OCI-LY1 (cell line): ENCODE measurements at regions not wholly inside any gene's neighbourhood (a gene's known extent, or its start where the extent isn't known, plus 50 kb on each side); places are given as distances from the start of the nearest gene placed in this dataset.

Experiments
- H2AFZ ChIP-seq: fragments of 200-600 bp; sonication (generic), shearing (Covaris generic); 2 replicates; pipeline ENCODE4 v1.6.0; 2014; ENCODE audit warnings: antibody characterized with exemption, mild to moderate bottlenecking, low read length
- H3F3A ChIP-seq: fragments of 200-600 bp; sonication (generic), shearing (Covaris generic); 2 replicates; pipeline ENCODE4 v1.6.0; 2014; ENCODE audit warnings: mild to moderate bottlenecking, antibody characterized with exemption, low read length, moderate library complexity; ENCODE audit not compliant: insufficient read depth
- H3K27ac ChIP-seq: fragments of 200-600 bp; sonication (generic); 2 replicates; pipeline ENCODE4 v1.5.1; 2014; ENCODE audit warnings: low read length, mixed run types, mild to moderate bottlenecking, low read depth; ENCODE audit not compliant: poor library complexity, severe bottlenecking
- H3K27me3 ChIP-seq: fragments of 200-600 bp; sonication (generic); 2 replicates; pipeline ENCODE4 v1.6.0; 2014; ENCODE audit warnings: antibody characterized with exemption, mild to moderate bottlenecking, low read length, moderate library complexity; ENCODE audit not compliant: insufficient read depth
- H3K36me3 ChIP-seq: fragments of 200-600 bp; sonication (generic); 2 replicates; pipeline ENCODE4 v1.6.1; 2014; ENCODE audit warnings: mild to moderate bottlenecking, antibody characterized with exemption, low read length, moderate library complexity, mixed read lengths; ENCODE audit not compliant: insufficient read depth
- H3K4me1 ChIP-seq: fragments of 200-600 bp; sonication (generic); 2 replicates; pipeline ENCODE4 v1.5.1; 2014; ENCODE audit warnings: mild to moderate bottlenecking, low read length, moderate library complexity; ENCODE audit not compliant: insufficient read depth, severe bottlenecking
- H3K4me2 ChIP-seq: fragments of 200-600 bp; sonication (generic), shearing (Covaris generic); 2 replicates; pipeline ENCODE4 v1.6.1; 2014; ENCODE audit warnings: low read length
- H3K4me3 ChIP-seq: fragments of 200-600 bp; sonication (generic); 2 replicates; pipeline ENCODE4 v1.5.1; 2014; ENCODE audit warnings: low read length, low read depth, mild to moderate bottlenecking, mixed read lengths; ENCODE audit not compliant: poor library complexity, severe bottlenecking
- H3K79me2 ChIP-seq: fragments of 200-600 bp; shearing (Covaris generic); 2 replicates; pipeline ENCODE4 v1.6.1; 2016; ENCODE audit warnings: mixed run types, low read length, mixed read lengths; ENCODE audit not compliant: insufficient read depth
- H3K9ac ChIP-seq: fragments of 200-600 bp; sonication (generic), shearing (Covaris generic); 2 replicates; pipeline ENCODE4 v1.6.1; 2014; ENCODE audit warnings: mild to moderate bottlenecking, low read length, mixed read lengths
- H3K9me2 ChIP-seq: fragments of 200-600 bp; sonication (generic), shearing (Covaris generic); 2 replicates; pipeline ENCODE4 v1.6.1; 2014; ENCODE audit warnings: low read depth, mild to moderate bottlenecking, low read length, mixed read lengths
- H3K9me3 ChIP-seq: fragments of 200-600 bp; shearing (Covaris generic); 2 replicates; pipeline ENCODE4 v1.6.1; 2014; ENCODE audit warnings: low read length, mixed read lengths
- H4K20me1 ChIP-seq: fragments of 200-600 bp; sonication (generic), shearing (Covaris generic); 2 replicates; pipeline ENCODE4 v1.6.0; 2016; ENCODE audit warnings: mild to moderate bottlenecking, low read length; ENCODE audit not compliant: insufficient read depth
- EZH2 ChIP-seq: fragments of 200-600 bp; sonication (generic), shearing (Covaris generic); IDR thresholded peaks from 2 replicates; pipeline ENCODE4 v1.8.0; 2017; ENCODE audit warnings: borderline replicate concordance, mixed run types, mild to moderate bottlenecking, antibody characterized with exemption, low read length, moderate library complexity, mixed read lengths
- TF ChIP-seq, protein P1 (sequence below): fragments of 200-600 bp; sonication (generic), shearing (Covaris generic); IDR thresholded peaks from 2 replicates; pipeline ENCODE4 v1.5.1; 2017; ENCODE audit warnings: mild to moderate bottlenecking, antibody characterized with exemption, low read length, moderate library complexity, mixed read lengths

DNA sequence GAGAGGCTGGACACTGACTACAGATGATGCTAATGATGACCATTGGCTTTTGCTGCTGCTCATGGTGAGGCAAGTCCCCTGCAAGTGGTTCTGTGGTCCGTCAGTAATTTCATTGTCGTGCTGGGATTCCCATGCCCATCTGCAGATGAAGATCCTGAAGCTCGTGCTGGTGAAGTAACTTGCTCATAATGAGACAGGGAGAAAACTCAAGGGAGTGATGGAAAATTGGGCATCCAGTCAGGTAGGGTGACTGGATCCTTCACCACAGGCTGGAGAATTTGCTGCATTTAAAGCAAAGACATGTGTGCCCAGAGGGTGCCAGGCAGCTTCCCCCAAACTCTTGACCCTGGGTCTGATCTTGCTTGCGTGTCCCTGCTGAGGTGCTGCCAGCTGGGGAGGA is 125.6 kb downstream of the TSN start:
- Histone ChIP-seq H3K4me2 (no peak overlapping the region), H4K20me1 (no peaks in the 10 kb centered on the region), H3K4me1 (no peaks in the 10 kb centered on the region), H3K9me2 (no peaks in the 10 kb centered on the region), H3K9ac (no peak overlapping the region), H2AFZ (no peak overlapping the region), H3F3A (no peaks in the 10 kb centered on the region), H3K36me3 (no peaks in the 10 kb centered on the region), H3K4me3 (no peak overlapping the region), H3K79me2 (no peaks in the 10 kb centered on the region), H3K27me3 (no peaks in the 10 kb centered on the region; the same call in 1 of the 2 replicates), H3K9me3 (no peaks in the 10 kb centered on the region), H3K27ac (no peak overlapping the region)
- no peak for TF ChIP-seq EZH2
- TF ChIP-seq, protein P1, sequence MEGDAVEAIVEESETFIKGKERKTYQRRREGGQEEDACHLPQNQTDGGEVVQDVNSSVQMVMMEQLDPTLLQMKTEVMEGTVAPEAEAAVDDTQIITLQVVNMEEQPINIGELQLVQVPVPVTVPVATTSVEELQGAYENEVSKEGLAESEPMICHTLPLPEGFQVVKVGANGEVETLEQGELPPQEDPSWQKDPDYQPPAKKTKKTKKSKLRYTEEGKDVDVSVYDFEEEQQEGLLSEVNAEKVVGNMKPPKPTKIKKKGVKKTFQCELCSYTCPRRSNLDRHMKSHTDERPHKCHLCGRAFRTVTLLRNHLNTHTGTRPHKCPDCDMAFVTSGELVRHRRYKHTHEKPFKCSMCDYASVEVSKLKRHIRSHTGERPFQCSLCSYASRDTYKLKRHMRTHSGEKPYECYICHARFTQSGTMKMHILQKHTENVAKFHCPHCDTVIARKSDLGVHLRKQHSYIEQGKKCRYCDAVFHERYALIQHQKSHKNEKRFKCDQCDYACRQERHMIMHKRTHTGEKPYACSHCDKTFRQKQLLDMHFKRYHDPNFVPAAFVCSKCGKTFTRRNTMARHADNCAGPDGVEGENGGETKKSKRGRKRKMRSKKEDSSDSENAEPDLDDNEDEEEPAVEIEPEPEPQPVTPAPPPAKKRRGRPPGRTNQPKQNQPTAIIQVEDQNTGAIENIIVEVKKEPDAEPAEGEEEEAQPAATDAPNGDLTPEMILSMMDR, result no peak

DNA sequence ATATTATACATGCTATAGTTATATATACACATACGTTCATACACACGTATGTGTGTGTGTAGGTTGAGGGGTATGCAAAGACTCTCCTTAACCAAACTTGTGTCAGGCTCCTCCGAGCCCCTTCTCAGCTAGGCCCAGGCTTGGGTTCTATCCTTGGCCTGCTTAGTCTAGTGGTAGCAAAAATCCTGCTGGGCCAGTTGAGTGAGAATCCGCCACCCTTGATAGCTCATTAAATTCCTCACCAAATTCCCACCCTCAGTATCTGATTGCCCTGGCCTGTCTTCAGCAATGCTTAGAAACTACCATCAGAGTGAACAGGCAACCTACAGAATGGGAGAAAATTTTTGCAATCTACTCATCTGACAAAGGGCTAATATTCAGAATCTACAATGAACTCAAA is 126.5 kb downstream of the TSN start:
- no peak overlapping the region for H3K9ac ChIP-seq
- no peak overlapping the region for H3K27ac ChIP-seq
- H3K27me3 ChIP-seq, result no peaks in the 10 kb centered on the region; the same call in 1 of the 2 replicates
- H3K9me3 ChIP-seq, result no peaks in the 10 kb centered on the region
- no peak overlapping the region for H3K4me3 ChIP-seq
- no peaks in the 10 kb centered on the region for H3F3A ChIP-seq
- no peaks in the 10 kb centered on the region for H3K36me3 ChIP-seq
- H3K79me2 ChIP-seq, result no peaks in the 10 kb centered on the region
- H2AFZ ChIP-seq, result no peak overlapping the region
- no peaks in the 10 kb centered on the region for H3K4me1 ChIP-seq
- no peak for TF ChIP-seq EZH2
- TF ChIP-seq, protein P1, result no peak
- H4K20me1 ChIP-seq, result no peaks in the 10 kb centered on the region
- no peak overlapping the region for H3K4me2 ChIP-seq
- no peaks in the 10 kb centered on the region for H3K9me2 ChIP-seq

DNA sequence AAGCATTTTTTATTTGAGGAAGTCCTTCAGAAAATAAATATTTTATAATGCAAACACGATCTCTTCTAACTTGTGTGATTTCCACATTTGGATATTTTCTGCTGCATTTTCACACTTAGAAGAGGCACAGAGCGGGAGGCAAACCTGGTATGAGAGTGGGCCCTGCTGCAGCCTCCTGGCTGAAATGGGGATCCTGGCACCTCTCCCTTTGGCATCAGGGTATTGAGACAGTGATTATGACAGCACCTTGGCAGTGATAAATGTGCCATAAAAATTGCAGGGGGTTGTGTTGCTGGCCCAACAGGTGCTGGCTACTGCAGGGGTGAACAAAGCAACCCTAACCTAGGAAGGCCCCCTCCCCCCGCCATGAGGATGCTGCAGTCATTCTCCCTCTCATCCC is 128.6 kb downstream of the TSN start:
- H2AFZ ChIP-seq, result no peak overlapping the region
- H3K27me3 ChIP-seq, result no peaks in the 10 kb centered on the region; the same call in 1 of the 2 replicates
- no peaks in the 10 kb centered on the region for H3K36me3 ChIP-seq
- no peak overlapping the region for H3K27ac ChIP-seq
- no peaks in the 10 kb centered on the region for H3K4me1 ChIP-seq
- H4K20me1 ChIP-seq, result no peaks in the 10 kb centered on the region
- H3K4me3 ChIP-seq, result no peak overlapping the region
- H3K9ac ChIP-seq, result no peak overlapping the region
- no peaks in the 10 kb centered on the region for H3F3A ChIP-seq
- no peaks in the 10 kb centered on the region for H3K79me2 ChIP-seq
- TF ChIP-seq, protein P1, result no peak
- TF ChIP-seq EZH2, result no peak
- H3K9me2 ChIP-seq, result no peaks in the 10 kb centered on the region
- H3K4me2 ChIP-seq, result no peak overlapping the region
- H3K9me3 ChIP-seq, result no peaks in the 10 kb centered on the region
